SK-N-SH treated with all-trans-retinoic acid at 6 μM for 48 hours (cell line): ENCODE measurements at regions not wholly inside any gene's neighbourhood (a gene's known extent, or its start where the extent isn't known, plus 50 kb on each side); places are given as distances from the start of the nearest gene placed in this dataset.

Experiments
- ATAC-seq: fragments of 200-7000 bp; cut with Tn5 transposase; 3 replicates; pipeline ENCODE4 v1.9.1; 2020; ENCODE audit warnings: mild to moderate bottlenecking, moderate library complexity
- BACH2 ChIP-seq: fragments of 250-450 bp; sonication (Bioruptor Pico); IDR thresholded peaks from 2 replicates; pipeline ENCODE4 v1.9.0; 2021; ENCODE audit warnings: mild to moderate bottlenecking, borderline replicate concordance
- CREB5 ChIP-seq: fragments of 250-450 bp; sonication (Bioruptor Pico); IDR thresholded peaks from 2 replicates; pipeline ENCODE4 v1.5.1; 2020; ENCODE audit warnings: low read depth, mild to moderate bottlenecking, moderate library complexity
- CSDC2 ChIP-seq: fragments of 250-450 bp; sonication (Bioruptor Pico); IDR thresholded peaks from 2 replicates; pipeline ENCODE4 v1.5.0; 2020; ENCODE audit warnings: mild to moderate bottlenecking, moderate library complexity
- CSRNP3 ChIP-seq: fragments of 250-450 bp; sonication (Bioruptor Pico); IDR thresholded peaks from 2 replicates; pipeline ENCODE4 v1.5.1; 2021; ENCODE audit warnings: mild to moderate bottlenecking, moderate library complexity
- ESRRG ChIP-seq: fragments of 250-450 bp; sonication (Bioruptor Pico); IDR thresholded peaks from 2 replicates; pipeline ENCODE4 v1.6.1; 2021; ENCODE audit warnings: mild to moderate bottlenecking
- GLIS3 ChIP-seq: fragments of 250-450 bp; sonication (Bioruptor Pico); IDR thresholded peaks from 2 replicates; pipeline ENCODE4 v1.5.0; 2020; ENCODE audit warnings: mild to moderate bottlenecking, moderate library complexity
- ISL1 ChIP-seq: fragments of 250-450 bp; sonication (Bioruptor Pico); IDR thresholded peaks from 2 replicates; pipeline ENCODE4 v2.1.2; 2022; ENCODE audit warnings: mild to moderate bottlenecking, moderate library complexity
- PATZ1 ChIP-seq: fragments of 250-450 bp; sonication (Bioruptor Pico); IDR thresholded peaks from 2 replicates; pipeline ENCODE4 v1.8.0; 2020; ENCODE audit warnings: mild to moderate bottlenecking, moderate library complexity, borderline replicate concordance
- POU6F1 ChIP-seq: fragments of 250-450 bp; sonication (Bioruptor Pico); IDR thresholded peaks from 2 replicates; pipeline ENCODE4 v1.8.0; 2021; ENCODE audit warnings: low read depth, mild to moderate bottlenecking, moderate library complexity, borderline replicate concordance
- PPARA ChIP-seq: fragments of 250-450 bp; sonication (Bioruptor Pico); IDR thresholded peaks from 2 replicates; pipeline ENCODE4 v1.5.0; 2020; ENCODE audit warnings: mild to moderate bottlenecking, borderline replicate concordance
- RARB ChIP-seq: fragments of 250-450 bp; sonication (Bioruptor Pico); IDR thresholded peaks from 2 replicates; pipeline ENCODE4 v1.8.0; 2021; ENCODE audit warnings: mild to moderate bottlenecking, moderate library complexity
- SNAI2 ChIP-seq: fragments of 250-450 bp; sonication (Bioruptor Pico); IDR thresholded peaks from 2 replicates; pipeline ENCODE4 v1.5.0; 2020; ENCODE audit warnings: mild to moderate bottlenecking, moderate library complexity
- TOX ChIP-seq: fragments of 250-450 bp; sonication (Bioruptor Pico); IDR thresholded peaks from 2 replicates; pipeline ENCODE4 v1.8.0; 2021; ENCODE audit warnings: mild to moderate bottlenecking, moderate library complexity, borderline replicate concordance
- TSHZ2 ChIP-seq: fragments of 250-450 bp; sonication (Bioruptor Pico); IDR thresholded peaks from 2 replicates; pipeline ENCODE4 v1.5.0; 2020; ENCODE audit warnings: mild to moderate bottlenecking, moderate library complexity
- ZFP3 ChIP-seq: fragments of 250-450 bp; sonication (Bioruptor Pico); IDR thresholded peaks from 2 replicates; pipeline ENCODE4 v1.5.0; 2020; ENCODE audit warnings: mild to moderate bottlenecking, moderate library complexity
- ZNF565 ChIP-seq: fragments of 450-650 bp; formaldehyde crosslinking; conservative IDR thresholded peaks from 2 replicates; pipeline ENCODE4 v1.5.0; 2020; ENCODE audit warnings: low read depth, mild to moderate bottlenecking, moderate library complexity
- ZNF70 ChIP-seq: fragments of 450-650 bp; formaldehyde crosslinking; IDR thresholded peaks from 2 replicates; pipeline ENCODE4 v1.5.0; 2020; ENCODE audit warnings: mild to moderate bottlenecking, moderate library complexity
- ZNF8 ChIP-seq: fragments of 450-650 bp; formaldehyde crosslinking; IDR thresholded peaks from 2 replicates; pipeline ENCODE4 v1.5.0; 2020; ENCODE audit warnings: mild to moderate bottlenecking, moderate library complexity

- TF ChIP-seq ZNF70 (CRISPR knock-in tag) (no peak), PATZ1 (CRISPR knock-in tag) (no peak), ZNF565 (CRISPR knock-in tag) (no peak), TSHZ2 (CRISPR knock-in tag) (no peak), ISL1 (CRISPR knock-in tag) (no peak), ZFP3 (CRISPR knock-in tag) (no peak), CSRNP3 (CRISPR knock-in tag) (no peak), RARB (CRISPR knock-in tag) (no peak), ZNF8 (CRISPR knock-in tag) (no peak), CSDC2 (CRISPR knock-in tag) (no peak), POU6F1 (CRISPR knock-in tag) (no peak), BACH2 (CRISPR knock-in tag) (no peak)
- TF ChIP-seq, all 23 proteins: peak for 0
- no peak for ATAC-seq
Measured at GRCh38 chr3:17831366-17831765, 88.9 kb upstream of the TBC1D5 start.

GRCh38 chr3:17830788-17831187 lies 88.4 kb upstream of the TBC1D5 start:
- no peak for ATAC-seq
- no peak for TF ChIP-seq ZNF565 (CRISPR knock-in tag)
- TF ChIP-seq ESRRG, result no peak
- no peak for TF ChIP-seq PPARA (CRISPR knock-in tag)
- TF ChIP-seq TOX (CRISPR knock-in tag), result no peak
- no peak for TF ChIP-seq SNAI2 (CRISPR knock-in tag)
- no peak for TF ChIP-seq ZFP3 (CRISPR knock-in tag)
- no peak for TF ChIP-seq RARB (CRISPR knock-in tag)
- no peak for TF ChIP-seq TSHZ2 (CRISPR knock-in tag)
- TF ChIP-seq ZNF70 (CRISPR knock-in tag), result no peak
- TF ChIP-seq GLIS3 (CRISPR knock-in tag), result no peak

- TF ChIP-seq CREB5 (CRISPR knock-in tag) (no peak), TSHZ2 (CRISPR knock-in tag) (no peak), PATZ1 (CRISPR knock-in tag) (no peak), POU6F1 (CRISPR knock-in tag) (no peak)
- ATAC-seq, result no peak
Measured at GRCh38 chr3:17828388-17828787, 86.0 kb upstream of the TBC1D5 start.
